SK-N-SH (cell line): ENCODE measurements at regions not wholly inside any gene's neighbourhood (a gene's known extent, or its start where the extent isn't known, plus 50 kb on each side); places are given as distances from the start of the nearest gene placed in this dataset.

Experiments
- CTCF ChIA-PET: fragments of 300-600, 350-600 bp; formaldehyde crosslinking; extraction: SDS; loops from one replicate; lab custom pipeline; 2021; lab: Yijun Ruan, JAX
- POLR2A ChIA-PET: fragments of 350-600 bp; sonication (Branson Sonifier 250); formaldehyde crosslinking; extraction: SDS; loops from one replicate; lab custom pipeline; 2020; ENCODE audit warnings: antibody characterized with exemption, inconsistent platforms; lab: Yijun Ruan, JAX
- DNase-seq: peaks from one replicate; pipeline ENCODE4 v3.0.0; 2012
- H2AFZ ChIP-seq: fragments of 200-600 bp; sonication (generic); 2 replicates; pipeline ENCODE4 v1.8.1; 2016; ENCODE audit warnings: antibody characterized with exemption, mild to moderate bottlenecking, low read depth
- H3F3A ChIP-seq: fragments of 200-600 bp; sonication (generic); replicated peaks from 2 replicates; pipeline ENCODE3; 2016; ENCODE audit warnings: antibody characterized with exemption, mild to moderate bottlenecking; ENCODE audit not compliant: insufficient read depth
- H3K27ac ChIP-seq, 2 experiments: fragments of 200-500 bp in 1 of 2; fragments of 200-600 bp in 1 of 2; sonication (Bioruptor generic) in 1 of 2; sonication (generic), shearing (Covaris generic) in 1 of 2; 2 replicates each; pipeline versions ENCODE4 v1.5.1 to v1.6.1; 2014 to 2016; ENCODE audit warnings: low read depth in 2 of 2, inconsistent platforms in 1 of 2, low read length in 1 of 2, mild to moderate bottlenecking in 1 of 2, mixed read lengths in 1 of 2
- H3K27me3 ChIP-seq: fragments of 200-600 bp; sonication (generic), shearing (Covaris generic); 2 replicates; pipeline ENCODE4 v1.6.1; 2016; ENCODE audit warnings: mixed run types; ENCODE audit not compliant: insufficient read depth
- H3K36me3 ChIP-seq, 2 experiments: fragments of 200-500 bp in 1 of 2; fragments of 200-600 bp in 1 of 2; sonication (Bioruptor generic) in 1 of 2; sonication (generic) in 1 of 2; replicated peaks in 1 of 2; 2 replicates each; pipeline versions ENCODE3 to v1.5.1; 2014 to 2016; ENCODE audit warnings: low read length in 1 of 2, mild to moderate bottlenecking in 1 of 2; ENCODE audit not compliant: insufficient read depth in 2 of 2, control insufficient read depth in 1 of 2
- H3K4me1 ChIP-seq, 2 experiments: fragments of 200-500 bp in 1 of 2; fragments of 200-600 bp in 1 of 2; sonication (Bioruptor generic) in 1 of 2; sonication (generic), shearing (Covaris generic) in 1 of 2; 2 replicates each; pipeline versions ENCODE4 v1.5.1 to v1.6.1; 2014 to 2016; ENCODE audit warnings: low read depth in 1 of 2, low read length in 1 of 2, mixed run types in 1 of 2; ENCODE audit not compliant: insufficient read depth in 2 of 2, control insufficient read depth in 1 of 2
- H3K4me2 ChIP-seq: fragments of 200-600 bp; sonication (generic), shearing (Covaris generic); 2 replicates; pipeline ENCODE4 v1.6.1; 2017; ENCODE audit warnings: mixed run types
- H3K4me3 ChIP-seq, 2 experiments: fragments of 200-500 bp in 1 of 2; fragments of 200-600 bp in 1 of 2; sonication (Bioruptor generic) in 1 of 2; sonication (generic), shearing (Covaris generic) in 1 of 2; 2 replicates each; pipeline versions ENCODE4 v1.5.1 to v1.8.1; 2014 to 2016; ENCODE audit warnings: low read depth in 2 of 2, inconsistent platforms in 1 of 2, low read length in 1 of 2, mild to moderate bottlenecking in 1 of 2, mixed read lengths in 1 of 2, moderate library complexity in 1 of 2
- H3K79me2 ChIP-seq: fragments of 200-600 bp; sonication (generic); 2 replicates; pipeline ENCODE4 v1.8.1; 2017; ENCODE audit warnings: mild to moderate bottlenecking; ENCODE audit not compliant: insufficient read depth
- H3K9ac ChIP-seq: fragments of 200-600 bp; sonication (generic); 2 replicates; pipeline ENCODE4 v1.6.1; 2017; ENCODE audit warnings: mixed run types
- H3K9me2 ChIP-seq: fragments of 200-600 bp; sonication (generic); 2 replicates; pipeline ENCODE4 v1.6.1; 2017; ENCODE audit warnings: mixed run types
- H3K9me3 ChIP-seq: fragments of 200-600 bp; sonication (generic); 2 replicates; pipeline ENCODE4 v1.6.1; 2017; ENCODE audit warnings: mixed run types, mild to moderate bottlenecking, moderate library complexity
- H4K20me1 ChIP-seq: fragments of 200-600 bp; sonication (generic); 2 replicates; pipeline ENCODE4 v1.6.1; 2017; ENCODE audit warnings: mild to moderate bottlenecking, mixed run types; ENCODE audit not compliant: insufficient read depth
- CHD2 ChIP-seq: fragments of 150-350 bp; IDR thresholded peaks from 2 replicates; pipeline ENCODE4 v1.6.1; 2018; ENCODE audit warnings: low read length; ENCODE audit not compliant: partially characterized antibody
- ELF1 ChIP-seq: IDR thresholded peaks from 2 replicates; pipeline ENCODE4 v1.4.0; 2012
- EP300 ChIP-seq, 2 experiments: IDR thresholded peaks; 2 replicates each; pipeline versions ENCODE4 v1.4.0 to v1.6.1; 2012; ENCODE audit warnings: borderline replicate concordance in 1 of 2, low read depth in 1 of 2, low read length in 1 of 2
- FOSL2 ChIP-seq: IDR thresholded peaks from 2 replicates; pipeline ENCODE4 v1.4.0; 2012; ENCODE audit warnings: low read depth, mild to moderate bottlenecking, moderate library complexity, borderline replicate concordance
- GATA2 ChIP-seq: sonication (generic); formaldehyde crosslinking; IDR thresholded peaks from 2 replicates; pipeline ENCODE4 v1.5.0; 2020; ENCODE audit warnings: mild to moderate bottlenecking, missing genetic modification reagents
- JUND ChIP-seq: IDR thresholded peaks from 2 replicates; pipeline ENCODE4 v1.4.0; 2012
- MEF2A ChIP-seq: IDR thresholded peaks from 2 replicates; pipeline ENCODE4 v1.4.0; 2012; ENCODE audit warnings: low read depth, borderline replicate concordance
- NFIC ChIP-seq: IDR thresholded peaks from 2 replicates; pipeline ENCODE4 v1.4.0; 2012; ENCODE audit warnings: borderline replicate concordance
- NRF1 ChIP-seq: IDR thresholded peaks from 2 replicates; pipeline ENCODE4 v1.6.1; 2012; ENCODE audit warnings: low read depth, mild to moderate bottlenecking, low read length
- POLR2AphosphoS5 ChIP-seq: IDR thresholded peaks from 2 replicates; pipeline ENCODE4 v1.6.1; 2012; ENCODE audit warnings: low read depth, low read length
- RAD21 ChIP-seq: IDR thresholded peaks from 2 replicates; pipeline ENCODE4 v1.6.1; 2012; ENCODE audit warnings: mild to moderate bottlenecking, low read length
- RCOR1 ChIP-seq: fragments of 150-350 bp; IDR thresholded peaks from 2 replicates; pipeline ENCODE4 v1.6.1; 2017; ENCODE audit warnings: antibody characterized with exemption, low read length
- SIN3A ChIP-seq: IDR thresholded peaks from 2 replicates; pipeline ENCODE4 v1.6.1; 2012; ENCODE audit warnings: low read depth, mild to moderate bottlenecking, low read length, moderate library complexity, borderline replicate concordance
- TAF1 ChIP-seq: IDR thresholded peaks from 2 replicates; pipeline ENCODE4 v1.6.1; 2012; ENCODE audit warnings: low read depth, mild to moderate bottlenecking, low read length, moderate library complexity, borderline replicate concordance
- TCF12 ChIP-seq: IDR thresholded peaks from 2 replicates; pipeline ENCODE4 v1.4.0; 2012
- WGBS: methylation state at CpG from one replicate; pipeline ENCODE4 v1.1.6; 2017; ENCODE audit warnings: low lambda C conversion rate; 5-methylcytosine and 5-hydroxymethylcytosine counted together
- TF ChIP-seq, protein P1 (sequence below): fragments of 150-350 bp; IDR thresholded peaks from 2 replicates; pipeline ENCODE4 v1.6.1; 2016; ENCODE audit warnings: mild to moderate bottlenecking, low read depth, low read length
- TF ChIP-seq, protein P2 (sequence below): IDR thresholded peaks from 2 replicates; pipeline ENCODE4; 2012
- TF ChIP-seq, protein P3 (sequence below): IDR thresholded peaks from 2 replicates; pipeline ENCODE4 v1.4.0; 2012; ENCODE audit warnings: low read depth
- TF ChIP-seq, protein P4 (sequence below): IDR thresholded peaks from 2 replicates; pipeline ENCODE4 v1.4.0; 2012; ENCODE audit warnings: low read depth, borderline replicate concordance
- TF ChIP-seq, protein P5 (sequence below): IDR thresholded peaks from 2 replicates; pipeline ENCODE4 v1.6.1; 2012; ENCODE audit warnings: mild to moderate bottlenecking, low read depth, low read length, moderate library complexity
- TF ChIP-seq, protein P6 (sequence below): IDR thresholded peaks from 2 replicates; pipeline ENCODE4 v1.4.0; 2012; ENCODE audit warnings: low read depth, borderline replicate concordance

DNA sequence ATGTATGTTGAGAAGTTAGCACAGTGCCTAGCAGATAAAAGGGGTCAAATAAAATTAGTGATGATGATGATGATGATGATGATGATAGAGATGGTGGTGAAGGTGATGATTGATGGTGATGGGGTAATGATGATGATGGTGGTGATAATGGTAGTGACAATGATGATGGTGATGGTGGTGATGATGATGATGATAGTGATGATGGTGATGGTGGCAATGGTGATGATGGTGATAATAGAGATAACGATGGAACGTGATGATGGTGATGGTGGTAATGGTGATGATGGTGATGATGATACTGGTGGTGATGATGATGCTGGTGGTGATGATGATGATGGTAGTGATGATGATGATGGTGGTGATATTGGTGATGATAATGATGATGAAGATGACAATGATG lies 223.7 kb downstream of the FOXL1 start:
- H3K9me2 ChIP-seq, result no peaks in the 10 kb centered on the region
- H3F3A ChIP-seq, result no peaks in the 10 kb centered on the region
- POLR2A ChIA-PET, result no interaction called here
- DNase-seq, result no peak
- H3K9ac ChIP-seq, result no peak overlapping the region
- no peaks in the 10 kb centered on the region for H3K79me2 ChIP-seq
- H3K9me3 ChIP-seq, result no peaks in the 10 kb centered on the region
- peaks cover 97% of the 10 kb centered on the region for H3K27me3 ChIP-seq
- no peaks in the 10 kb centered on the region for H3K36me3 ChIP-seq
- H3K4me1 ChIP-seq, result no peaks in the 10 kb centered on the region
- H3K27ac ChIP-seq, result no peak overlapping the region
- no peak overlapping the region for H3K4me2 ChIP-seq
- H4K20me1 ChIP-seq, result no peaks in the 10 kb centered on the region
- WGBS, result 11% methylated on average over 2 of the region's 2 CpGs
- CTCF ChIA-PET, result no interaction called here
- TF ChIP-seq NRF1, result no peak
- TF ChIP-seq JUND, result no peak
- no peak for TF ChIP-seq NFIC
- no peak for TF ChIP-seq FOSL2
- no peak for TF ChIP-seq TAF1
- no peak for TF ChIP-seq RCOR1
- TF ChIP-seq MEF2A, result no peak
- H2AFZ ChIP-seq, result no peak overlapping the region
- H3K4me3 ChIP-seq, result no peak overlapping the region

DNA sequence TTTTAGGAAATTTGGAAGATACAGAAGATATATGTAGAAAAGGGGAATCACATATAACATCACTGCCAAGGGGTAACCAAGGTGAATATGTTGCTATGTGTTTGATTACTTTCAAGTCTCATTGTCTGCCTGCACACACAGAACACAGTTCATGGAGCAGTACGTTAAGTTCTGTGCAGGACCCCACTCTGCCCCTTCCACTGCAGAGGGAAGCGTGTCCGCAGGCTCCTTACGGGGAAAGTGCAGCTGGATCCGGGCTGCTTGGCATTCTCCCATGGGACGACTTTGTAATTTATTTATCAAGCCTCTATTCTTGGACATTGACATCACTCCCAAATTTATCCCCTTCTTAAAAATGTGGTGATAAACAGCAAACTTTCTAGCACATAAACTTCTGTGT lies 226.8 kb downstream of the FOXL1 start:
- no peak overlapping the region for H3K4me2 ChIP-seq
- H3K4me1 ChIP-seq, result no peaks in the 10 kb centered on the region
- no peak overlapping the region for H3K4me3 ChIP-seq
- ChIA-PET POLR2A (no interaction called here), CTCF (no interaction called here)
- peaks cover 11% of the 10 kb centered on the region for H3F3A ChIP-seq
- no peaks in the 10 kb centered on the region for H4K20me1 ChIP-seq
- H3K27ac ChIP-seq, result no peak overlapping the region
- H3K36me3 ChIP-seq, result no peaks in the 10 kb centered on the region
- H3K9me3 ChIP-seq, result no peaks in the 10 kb centered on the region
- H3K79me2 ChIP-seq, result no peaks in the 10 kb centered on the region
- 24% methylated on average over 6 of the region's 6 CpGs for WGBS
- H3K9ac ChIP-seq, result no peak overlapping the region
- H3K9me2 ChIP-seq, result no peaks in the 10 kb centered on the region
- H2AFZ ChIP-seq, result no peak overlapping the region
- no peak for DNase-seq
- peaks cover 94% of the 10 kb centered on the region for H3K27me3 ChIP-seq
- TF ChIP-seq JUND (no peak), TAF1 (no peak), TCF12 (no peak), GATA2 (no peak), RAD21 (no peak), ELF1 (no peak), SIN3A (no peak), EP300 (IDR thresholded peaks at IDR 0.05; ENCODE audit: borderline replicate concordance in 1 of 2, low read depth in 1 of 2, low read length in 1 of 2) (no peak), NRF1 (no peak), CHD2 (no peak), POLR2AphosphoS5 (no peak)
- TF ChIP-seq, protein P1, sequence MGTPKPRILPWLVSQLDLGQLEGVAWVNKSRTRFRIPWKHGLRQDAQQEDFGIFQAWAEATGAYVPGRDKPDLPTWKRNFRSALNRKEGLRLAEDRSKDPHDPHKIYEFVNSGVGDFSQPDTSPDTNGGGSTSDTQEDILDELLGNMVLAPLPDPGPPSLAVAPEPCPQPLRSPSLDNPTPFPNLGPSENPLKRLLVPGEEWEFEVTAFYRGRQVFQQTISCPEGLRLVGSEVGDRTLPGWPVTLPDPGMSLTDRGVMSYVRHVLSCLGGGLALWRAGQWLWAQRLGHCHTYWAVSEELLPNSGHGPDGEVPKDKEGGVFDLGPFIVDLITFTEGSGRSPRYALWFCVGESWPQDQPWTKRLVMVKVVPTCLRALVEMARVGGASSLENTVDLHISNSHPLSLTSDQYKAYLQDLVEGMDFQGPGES, result no peak
- TF ChIP-seq, protein P2, sequence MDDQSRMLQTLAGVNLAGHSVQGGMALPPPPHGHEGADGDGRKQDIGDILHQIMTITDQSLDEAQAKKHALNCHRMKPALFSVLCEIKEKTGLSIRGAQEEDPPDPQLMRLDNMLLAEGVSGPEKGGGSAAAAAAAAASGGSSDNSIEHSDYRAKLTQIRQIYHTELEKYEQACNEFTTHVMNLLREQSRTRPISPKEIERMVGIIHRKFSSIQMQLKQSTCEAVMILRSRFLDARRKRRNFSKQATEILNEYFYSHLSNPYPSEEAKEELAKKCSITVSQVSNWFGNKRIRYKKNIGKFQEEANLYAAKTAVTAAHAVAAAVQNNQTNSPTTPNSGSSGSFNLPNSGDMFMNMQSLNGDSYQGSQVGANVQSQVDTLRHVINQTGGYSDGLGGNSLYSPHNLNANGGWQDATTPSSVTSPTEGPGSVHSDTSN, result no peak
- TF ChIP-seq, protein P3, sequence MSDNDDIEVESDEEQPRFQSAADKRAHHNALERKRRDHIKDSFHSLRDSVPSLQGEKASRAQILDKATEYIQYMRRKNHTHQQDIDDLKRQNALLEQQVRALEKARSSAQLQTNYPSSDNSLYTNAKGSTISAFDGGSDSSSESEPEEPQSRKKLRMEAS, result no peak
- TF ChIP-seq, protein P4, sequence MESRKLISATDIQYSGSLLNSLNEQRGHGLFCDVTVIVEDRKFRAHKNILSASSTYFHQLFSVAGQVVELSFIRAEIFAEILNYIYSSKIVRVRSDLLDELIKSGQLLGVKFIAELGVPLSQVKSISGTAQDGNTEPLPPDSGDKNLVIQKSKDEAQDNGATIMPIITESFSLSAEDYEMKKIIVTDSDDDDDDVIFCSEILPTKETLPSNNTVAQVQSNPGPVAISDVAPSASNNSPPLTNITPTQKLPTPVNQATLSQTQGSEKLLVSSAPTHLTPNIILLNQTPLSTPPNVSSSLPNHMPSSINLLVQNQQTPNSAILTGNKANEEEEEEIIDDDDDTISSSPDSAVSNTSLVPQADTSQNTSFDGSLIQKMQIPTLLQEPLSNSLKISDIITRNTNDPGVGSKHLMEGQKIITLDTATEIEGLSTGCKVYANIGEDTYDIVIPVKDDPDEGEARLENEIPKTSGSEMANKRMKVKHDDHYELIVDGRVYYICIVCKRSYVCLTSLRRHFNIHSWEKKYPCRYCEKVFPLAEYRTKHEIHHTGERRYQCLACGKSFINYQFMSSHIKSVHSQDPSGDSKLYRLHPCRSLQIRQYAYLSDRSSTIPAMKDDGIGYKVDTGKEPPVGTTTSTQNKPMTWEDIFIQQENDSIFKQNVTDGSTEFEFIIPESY, result no peak
- TF ChIP-seq, protein P5, sequence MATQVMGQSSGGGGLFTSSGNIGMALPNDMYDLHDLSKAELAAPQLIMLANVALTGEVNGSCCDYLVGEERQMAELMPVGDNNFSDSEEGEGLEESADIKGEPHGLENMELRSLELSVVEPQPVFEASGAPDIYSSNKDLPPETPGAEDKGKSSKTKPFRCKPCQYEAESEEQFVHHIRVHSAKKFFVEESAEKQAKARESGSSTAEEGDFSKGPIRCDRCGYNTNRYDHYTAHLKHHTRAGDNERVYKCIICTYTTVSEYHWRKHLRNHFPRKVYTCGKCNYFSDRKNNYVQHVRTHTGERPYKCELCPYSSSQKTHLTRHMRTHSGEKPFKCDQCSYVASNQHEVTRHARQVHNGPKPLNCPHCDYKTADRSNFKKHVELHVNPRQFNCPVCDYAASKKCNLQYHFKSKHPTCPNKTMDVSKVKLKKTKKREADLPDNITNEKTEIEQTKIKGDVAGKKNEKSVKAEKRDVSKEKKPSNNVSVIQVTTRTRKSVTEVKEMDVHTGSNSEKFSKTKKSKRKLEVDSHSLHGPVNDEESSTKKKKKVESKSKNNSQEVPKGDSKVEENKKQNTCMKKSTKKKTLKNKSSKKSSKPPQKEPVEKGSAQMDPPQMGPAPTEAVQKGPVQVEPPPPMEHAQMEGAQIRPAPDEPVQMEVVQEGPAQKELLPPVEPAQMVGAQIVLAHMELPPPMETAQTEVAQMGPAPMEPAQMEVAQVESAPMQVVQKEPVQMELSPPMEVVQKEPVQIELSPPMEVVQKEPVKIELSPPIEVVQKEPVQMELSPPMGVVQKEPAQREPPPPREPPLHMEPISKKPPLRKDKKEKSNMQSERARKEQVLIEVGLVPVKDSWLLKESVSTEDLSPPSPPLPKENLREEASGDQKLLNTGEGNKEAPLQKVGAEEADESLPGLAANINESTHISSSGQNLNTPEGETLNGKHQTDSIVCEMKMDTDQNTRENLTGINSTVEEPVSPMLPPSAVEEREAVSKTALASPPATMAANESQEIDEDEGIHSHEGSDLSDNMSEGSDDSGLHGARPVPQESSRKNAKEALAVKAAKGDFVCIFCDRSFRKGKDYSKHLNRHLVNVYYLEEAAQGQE, result no peak
- TF ChIP-seq, protein P6, sequence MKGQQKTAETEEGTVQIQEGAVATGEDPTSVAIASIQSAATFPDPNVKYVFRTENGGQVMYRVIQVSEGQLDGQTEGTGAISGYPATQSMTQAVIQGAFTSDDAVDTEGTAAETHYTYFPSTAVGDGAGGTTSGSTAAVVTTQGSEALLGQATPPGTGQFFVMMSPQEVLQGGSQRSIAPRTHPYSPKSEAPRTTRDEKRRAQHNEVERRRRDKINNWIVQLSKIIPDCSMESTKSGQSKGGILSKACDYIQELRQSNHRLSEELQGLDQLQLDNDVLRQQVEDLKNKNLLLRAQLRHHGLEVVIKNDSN, result no peak
